GM21619 (cell line): ENCODE measurements at regions not wholly inside any gene's neighbourhood (a gene's known extent, or its start where the extent isn't known, plus 50 kb on each side); places are given as distances from the start of the nearest gene placed in this dataset.
"Not testable (repeated sequence)": the region's sequence is repeated elsewhere in the genome, so short reads cannot be mapped to it uniquely, and the experiment has no call there.

Source experiments
- ATAC-seq: cut with Tn5 transposase; IDR thresholded peaks from one replicate; pipeline ENCODE4 v1.9.1; 2021; ENCODE audit not compliant: unreplicated experiment

DNA sequence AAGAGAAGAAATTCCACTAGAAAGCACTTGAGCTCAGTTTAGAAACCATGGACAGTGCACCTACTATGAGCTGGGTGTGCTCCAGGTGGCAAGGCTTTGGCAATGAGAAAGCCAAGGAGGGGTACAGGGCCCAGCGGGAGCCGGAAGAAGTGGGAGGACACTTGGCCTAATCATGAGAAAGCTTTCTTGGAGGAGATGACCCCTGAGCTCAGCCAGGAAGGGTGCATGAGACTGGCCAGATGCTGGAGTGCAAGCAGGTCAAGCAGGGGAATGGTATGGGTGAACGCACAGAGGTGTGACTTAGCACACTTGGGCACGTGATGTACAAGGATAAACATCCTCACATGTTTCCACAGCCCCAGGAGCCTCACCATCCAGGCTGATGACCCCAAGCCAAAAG is 97.2 kb upstream of the GLI2 start:
- ATAC-seq: no peak

GRCh38 chr2:120641366-120641771 is 94.3 kb upstream of the GLI2 start:
- ATAC-seq: no peak

DNA sequence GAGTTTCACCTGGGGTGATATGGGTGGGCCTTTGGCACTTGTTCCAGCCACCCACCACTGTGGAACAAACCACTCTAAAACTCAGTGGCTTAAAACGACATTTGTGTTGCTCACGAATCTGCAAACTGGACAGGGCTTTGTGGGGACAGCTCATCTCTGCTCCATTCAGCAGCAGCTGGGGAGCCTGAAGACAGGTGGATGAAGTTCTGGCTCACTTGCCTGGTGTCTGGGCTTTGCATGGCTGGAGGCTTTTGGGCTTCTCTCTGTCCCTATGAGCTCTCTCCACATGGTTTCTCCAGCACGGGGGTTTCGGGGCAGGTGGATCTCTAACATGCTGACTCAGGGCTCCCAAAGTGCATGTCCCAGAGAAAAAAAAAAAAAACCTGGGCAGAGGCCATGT is 93.0 kb upstream of the GLI2 start:
- ATAC-seq: no peak

DNA sequence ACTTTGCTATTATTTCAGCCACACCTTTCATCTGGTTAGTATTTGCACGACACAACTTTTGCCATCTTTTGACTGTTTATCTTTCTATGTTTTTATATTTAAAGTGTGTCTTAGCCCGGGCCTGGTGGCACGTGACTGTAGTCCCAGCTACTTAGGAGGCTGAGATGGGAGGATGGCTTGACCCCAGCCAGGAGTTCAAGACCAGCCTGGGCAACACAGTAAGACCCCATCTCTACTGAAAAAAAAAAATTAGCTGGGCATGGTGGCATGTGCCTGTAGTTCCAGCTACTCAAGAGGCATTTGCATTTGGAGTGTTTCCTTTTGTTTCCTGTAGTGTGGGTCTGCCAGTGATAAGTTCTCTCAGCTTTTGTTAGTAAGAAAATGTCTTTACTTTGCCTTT is 88.7 kb upstream of the GLI2 start:
- ATAC-seq: no peak

DNA sequence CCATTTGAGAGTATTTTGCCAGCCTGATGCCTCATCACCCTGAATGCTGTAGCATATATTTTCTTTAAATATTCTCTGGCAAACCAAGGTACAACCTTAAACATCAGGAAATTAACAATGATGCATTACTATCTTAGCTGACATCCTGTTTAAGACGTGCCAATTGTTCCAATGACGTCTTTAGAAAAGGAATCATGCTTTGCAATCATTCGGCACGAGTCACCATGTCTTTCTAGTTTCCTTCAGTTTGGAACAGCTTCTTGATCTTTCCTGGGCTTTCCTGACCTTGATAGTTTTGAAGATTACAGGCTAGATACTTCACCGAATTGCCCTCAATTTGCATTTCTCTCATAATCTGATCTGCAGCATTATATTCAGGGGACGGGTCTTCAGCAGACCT is 88.2 kb upstream of the GLI2 start:
- ATAC-seq: no peak

GRCh38 chr2:120649381-120649780 is 86.3 kb upstream of the GLI2 start:
- ATAC-seq: not testable (repeated sequence)

DNA sequence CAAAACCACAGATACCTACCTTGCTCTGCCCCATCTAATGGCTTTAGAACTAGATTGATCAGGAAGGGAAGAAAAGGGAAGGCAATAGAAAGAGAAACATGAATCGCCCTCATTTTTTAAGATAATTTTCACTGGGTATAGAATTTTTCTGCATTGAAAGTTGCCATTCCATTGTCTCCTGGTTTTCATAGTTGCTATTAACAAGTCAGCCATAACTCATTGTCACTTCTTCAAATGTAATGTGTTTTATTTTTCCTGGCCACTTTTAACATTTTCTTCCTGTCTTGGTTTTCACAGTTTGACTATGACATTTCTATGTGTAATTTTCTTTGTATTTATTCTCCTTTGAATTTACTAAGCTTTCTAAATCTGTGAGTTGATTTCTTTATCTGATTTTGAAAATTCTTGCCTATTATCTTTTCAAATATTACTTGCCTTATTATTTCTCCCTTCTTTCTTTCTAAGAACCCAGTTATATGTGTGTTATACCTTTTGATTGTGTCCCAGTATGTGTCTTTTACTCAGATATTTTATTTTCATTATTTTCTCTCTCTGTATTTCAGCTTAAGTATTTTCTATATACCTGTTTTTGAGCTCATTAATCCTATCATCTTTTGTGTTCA is 85.5 kb upstream of the GLI2 start:
- ATAC-seq: no peak

DNA sequence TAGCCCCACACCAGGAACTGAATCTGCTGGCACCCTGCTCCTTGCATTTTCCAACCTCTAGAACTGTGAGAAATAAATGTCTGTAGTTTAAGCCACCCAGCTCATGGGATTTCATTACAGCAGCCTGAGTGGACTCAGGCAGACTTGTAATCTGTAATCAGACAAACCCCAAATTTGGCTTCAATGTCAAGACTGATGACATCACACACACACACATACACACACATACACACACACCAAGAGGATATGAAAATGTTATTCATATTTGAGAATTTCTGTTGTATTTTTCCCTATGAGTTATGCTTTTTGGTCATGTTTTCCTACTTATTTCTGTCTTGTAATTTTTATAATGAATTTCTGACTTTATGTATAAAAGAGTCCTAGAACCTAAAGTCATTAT is 83.8 kb upstream of the GLI2 start:
- ATAC-seq: no peak

- ATAC-seq: no peak
Observed at GRCh38 chr2:120653046-120653445, 82.6 kb upstream of the GLI2 start.

GRCh38 chr2:120653871-120654270 is 81.8 kb upstream of the GLI2 start:
- ATAC-seq: no peak

- no peak for ATAC-seq
Observed at GRCh38 chr2:120654381-120655134, 81.1 kb upstream of the GLI2 start.

GRCh38 chr2:120656273-120656950 is 79.3 kb upstream of the GLI2 start:
- ATAC-seq: no peak

- ATAC-seq: no peak
Observed at GRCh38 chr2:120658042-120658769, 77.5 kb upstream of the GLI2 start.

- no peak for ATAC-seq
Observed at GRCh38 chr2:120658770-120659158, 76.9 kb upstream of the GLI2 start.

DNA sequence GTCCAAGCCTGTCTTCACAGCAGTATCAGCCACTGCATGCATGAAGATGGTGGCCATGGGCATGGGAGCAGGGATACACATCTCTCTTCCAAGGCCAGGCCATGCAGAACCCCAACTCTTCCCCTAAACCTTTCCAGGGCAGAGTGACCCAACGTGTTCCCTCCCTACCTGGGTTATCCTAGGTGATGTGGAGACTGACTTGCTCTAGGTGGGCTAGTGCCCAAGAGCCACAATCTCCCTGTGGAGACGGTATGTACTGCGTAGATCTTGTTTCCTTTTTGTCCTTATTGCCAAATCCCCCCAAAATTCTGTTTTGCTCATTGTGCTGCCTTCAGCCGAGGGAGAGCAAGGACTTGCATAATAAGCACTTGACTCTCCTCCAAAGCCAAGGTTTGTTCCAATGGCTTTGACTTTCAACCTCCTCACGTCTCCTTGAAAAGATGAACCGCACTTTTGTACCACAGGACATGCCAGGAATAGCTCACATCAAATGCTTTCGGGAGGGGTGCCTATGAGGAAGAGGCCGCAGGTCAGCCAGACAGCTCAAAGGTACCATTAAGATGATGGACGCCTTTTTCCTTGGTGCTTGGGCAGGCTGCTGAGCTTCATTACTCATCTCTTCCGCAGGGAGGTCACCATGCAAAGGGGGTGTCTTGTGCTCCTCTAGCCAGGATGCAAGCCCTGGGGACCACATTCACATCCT is 76.2 kb upstream of the GLI2 start:
- no peak for ATAC-seq

DNA sequence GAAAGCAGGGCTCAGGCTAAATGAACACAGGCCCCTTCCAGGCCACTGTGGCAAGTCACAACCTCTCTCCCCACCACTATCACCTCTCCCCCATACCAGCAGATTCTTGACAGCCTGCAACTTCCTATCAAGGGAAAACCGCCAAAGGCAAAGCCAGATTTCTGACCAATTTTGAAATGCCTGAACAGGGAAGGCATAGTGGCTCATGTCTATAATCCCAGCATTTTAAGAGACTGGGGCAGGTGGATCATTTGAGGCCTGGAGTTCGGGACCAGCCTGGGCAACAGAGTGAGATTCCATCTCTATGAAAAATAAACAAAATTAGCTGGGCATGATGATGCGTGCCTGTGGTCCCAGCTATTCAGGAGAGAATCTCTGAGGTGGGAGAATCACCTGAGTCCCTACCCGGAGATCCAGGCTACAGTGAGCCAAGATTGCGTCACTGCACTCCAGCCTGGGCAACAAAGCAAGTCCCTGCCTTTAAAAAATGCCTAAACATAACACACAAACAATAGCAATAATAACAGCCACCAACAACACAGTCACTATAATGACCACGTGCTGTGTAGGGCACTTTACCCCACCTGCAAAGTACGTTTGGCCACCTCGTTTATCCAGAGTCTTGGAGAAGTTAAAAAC is 75.5 kb upstream of the GLI2 start:
- ATAC-seq: no peak

DNA sequence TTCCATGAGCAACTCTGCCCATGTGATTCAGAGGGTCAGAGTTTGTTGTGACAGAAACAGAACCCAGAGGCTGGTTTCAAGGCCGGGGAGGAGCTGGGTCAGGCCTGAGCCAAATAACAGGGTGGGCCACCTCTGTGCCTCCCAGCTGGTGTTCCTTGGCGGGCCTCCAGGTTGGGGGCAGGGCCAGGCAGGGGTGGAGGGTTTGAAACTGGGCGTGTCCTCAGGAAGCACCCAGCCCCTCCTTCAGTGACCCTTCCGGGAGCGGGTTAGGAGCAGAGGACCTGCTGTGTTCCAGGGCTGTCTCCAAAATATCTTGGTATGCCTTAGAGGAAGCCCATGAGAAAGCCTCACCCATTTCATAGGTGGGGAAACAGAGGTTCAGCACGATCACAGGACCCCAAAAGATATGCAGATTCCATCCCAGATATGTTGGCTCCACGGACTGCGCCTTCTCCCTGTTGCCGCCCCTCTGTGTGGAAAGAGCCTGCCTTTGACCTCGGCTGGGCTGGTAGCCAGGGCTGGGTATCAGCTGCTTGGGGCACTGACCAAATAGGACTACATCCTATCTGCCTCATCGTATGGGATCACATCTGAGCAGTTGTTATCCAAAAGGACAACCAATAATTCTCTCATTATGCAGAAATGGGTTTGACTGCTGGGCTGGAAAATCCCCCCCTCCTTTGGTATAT is 74.8 kb upstream of the GLI2 start:
- no peak for ATAC-seq

DNA sequence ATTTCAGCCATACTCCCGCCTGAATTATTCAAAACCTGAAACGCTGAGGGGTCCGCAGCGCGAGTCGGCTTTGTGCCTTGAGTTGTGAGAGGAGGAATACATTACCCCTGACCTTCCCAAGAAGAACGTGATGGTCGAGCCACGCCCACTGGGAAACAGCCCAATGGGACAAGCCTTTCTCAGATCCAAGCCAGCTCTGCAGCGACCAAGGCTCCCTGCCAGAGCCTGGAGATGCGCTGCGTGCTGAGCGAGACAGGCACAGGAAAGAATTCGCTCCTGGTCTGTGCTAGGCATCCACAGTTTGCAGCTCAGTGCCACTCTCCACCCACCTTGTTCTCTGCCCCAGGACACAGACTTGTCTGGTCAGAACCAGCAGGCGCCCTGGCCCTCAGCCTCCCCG is 74.1 kb upstream of the GLI2 start:
- ATAC-seq: no peak

GRCh38 chr2:120662046-120662445 is 73.6 kb upstream of the GLI2 start:
- ATAC-seq: no peak

DNA sequence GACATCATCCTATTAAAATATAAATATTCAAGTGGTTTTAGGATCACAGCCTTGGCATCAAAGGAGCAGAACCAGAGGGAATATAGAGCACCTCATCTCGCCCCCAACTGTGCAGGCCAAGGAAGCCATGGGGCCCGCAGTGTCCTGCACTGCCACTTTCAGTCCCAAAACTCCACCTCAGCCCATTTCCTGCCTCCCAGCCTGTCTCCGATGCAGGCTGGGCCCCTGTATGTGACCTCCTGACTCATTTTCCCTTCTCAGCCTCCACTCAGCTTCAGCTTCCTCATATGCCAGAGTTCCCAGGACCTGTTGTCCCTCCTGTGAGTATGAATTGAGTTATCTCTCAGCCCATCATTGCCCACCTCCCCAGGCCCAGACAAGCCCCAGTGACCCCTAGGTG is 72.9 kb upstream of the GLI2 start:
- no peak for ATAC-seq
